ENCODE measurements at regions not wholly inside any gene's neighbourhood (a gene's known extent, or its start where the extent isn't known, plus 50 kb on each side); places are given as distances from the start of the nearest gene placed in this dataset.

DNA sequence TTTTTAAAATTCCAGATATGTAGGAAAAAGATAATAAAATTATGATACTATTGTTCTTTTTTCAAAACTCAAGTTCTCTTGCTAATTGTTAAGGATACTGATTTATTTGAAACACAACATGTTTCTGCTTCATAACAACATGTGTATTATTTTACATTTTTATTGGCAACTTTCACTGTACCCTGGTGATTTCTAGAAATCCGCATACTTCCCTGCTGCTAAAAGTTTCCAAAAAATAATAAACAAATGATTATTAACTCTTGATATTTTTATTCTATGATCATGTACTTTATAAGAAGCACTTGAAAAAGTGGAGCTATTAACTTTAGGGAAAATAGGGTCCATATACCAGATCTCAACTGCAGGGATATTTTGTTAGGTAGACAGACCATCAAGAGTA lies 71.2 kb upstream of the HCCS start:
- no peaks in the 10 kb centered on the region for H3K36me3 Mint-ChIP-seq (ENCODE audit: low read depth)
- peaks cover 38% of the 10 kb centered on the region for H3K9me3 Mint-ChIP-seq (ENCODE audit: low read depth)
- H3K27ac Mint-ChIP-seq (ENCODE audit: unreplicated experiment): no peak overlapping the region
- DNase-seq (ENCODE audit: low spot score): no peak
- H3K4me1 Mint-ChIP-seq (ENCODE audit: low read depth): no peaks in the 10 kb centered on the region
- no peak for TF ChIP-seq CTCF (IDR thresholded peaks at IDR 0.05)
- no peaks in the 10 kb centered on the region for H3K27me3 Mint-ChIP-seq (ENCODE audit: low read depth)
- H3K4me3 Mint-ChIP-seq (ENCODE audit: unreplicated experiment): no peak overlapping the region

DNA sequence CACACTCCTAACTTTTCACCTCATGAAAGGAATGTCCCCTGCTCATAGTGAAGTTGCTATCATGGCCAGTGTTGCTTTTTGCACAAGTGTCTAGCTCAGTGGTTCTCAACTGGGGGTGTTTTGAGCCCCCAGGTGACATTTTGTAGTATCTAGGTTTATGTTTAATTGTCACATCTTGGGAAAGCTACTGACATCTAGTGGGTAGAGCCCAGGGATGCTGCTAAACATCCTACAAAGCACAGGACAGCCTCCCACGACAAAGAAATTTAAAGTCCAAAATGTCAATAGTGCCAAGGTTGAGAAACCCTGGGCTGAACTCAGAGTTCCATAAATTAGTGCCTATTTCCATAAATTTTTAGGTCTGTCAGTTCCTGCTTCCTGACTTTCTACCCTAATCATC lies 70.7 kb upstream of the HCCS start:
- H3K9me3 Mint-ChIP-seq (ENCODE audit: low read depth): peaks cover 38% of the 10 kb centered on the region
- H3K4me3 Mint-ChIP-seq (ENCODE audit: unreplicated experiment): no peak overlapping the region
- H3K27ac Mint-ChIP-seq (ENCODE audit: unreplicated experiment): no peak overlapping the region

DNA sequence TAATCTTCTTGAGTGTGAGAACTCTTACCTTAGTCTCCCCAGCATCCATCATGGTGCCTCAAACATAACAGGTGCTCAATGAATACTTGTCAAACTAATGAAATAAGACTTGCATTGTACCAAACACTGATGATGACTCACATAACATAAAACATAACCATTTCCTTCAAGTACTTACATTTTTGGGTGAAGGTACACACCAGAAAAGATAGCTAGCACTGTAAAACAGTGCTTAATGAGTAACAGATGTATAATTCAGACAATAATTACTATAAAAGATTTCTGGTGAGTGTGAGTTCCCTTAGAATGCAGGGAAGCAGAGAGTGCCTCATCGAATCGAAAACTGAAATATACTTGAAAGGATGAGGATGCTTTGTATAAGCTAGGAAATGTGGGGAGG lies 70.1 kb upstream of the HCCS start:
- H3K9me3 Mint-ChIP-seq (ENCODE audit: low read depth): peaks cover 44% of the 10 kb centered on the region
- peaks cover 4% of the 10 kb centered on the region for H3K36me3 Mint-ChIP-seq (ENCODE audit: low read depth)

More for the DNA sequence above, 70.7 kb upstream of the HCCS start:
- H3K27me3 Mint-ChIP-seq (ENCODE audit: low read depth): no peaks in the 10 kb centered on the region
- peaks cover 2% of the 10 kb centered on the region for H3K36me3 Mint-ChIP-seq (ENCODE audit: low read depth)
- peak; percentile 65 for TF ChIP-seq CTCF (IDR thresholded peaks at IDR 0.05)
- DNase-seq (ENCODE audit: low spot score): no peak
- no peaks in the 10 kb centered on the region for H3K4me1 Mint-ChIP-seq (ENCODE audit: low read depth)

GRCh38 chrX:11050013-11050412 lies 61.1 kb upstream of the HCCS start:
- Mint-ChIP-seq H3K4me1 (ENCODE audit: low read depth) (peaks cover 16% of the 10 kb centered on the region), H3K27me3 (ENCODE audit: low read depth) (no peaks in the 10 kb centered on the region), H3K4me3 (ENCODE audit: unreplicated experiment) (no peak overlapping the region), H3K9me3 (ENCODE audit: low read depth) (peaks cover 30% of the 10 kb centered on the region), H3K36me3 (ENCODE audit: low read depth) (peaks cover 3% of the 10 kb centered on the region), H3K27ac (ENCODE audit: unreplicated experiment) (no peak overlapping the region)
- TF ChIP-seq CTCF (IDR thresholded peaks at IDR 0.05): no peak
- DNase-seq (ENCODE audit: low spot score): no peak

More for the DNA sequence above, 70.1 kb upstream of the HCCS start:
- no peak for DNase-seq (ENCODE audit: low spot score)
- Mint-ChIP-seq H3K27me3 (ENCODE audit: low read depth) (no peaks in the 10 kb centered on the region), H3K4me1 (ENCODE audit: low read depth) (no peaks in the 10 kb centered on the region), H3K4me3 (ENCODE audit: unreplicated experiment) (no peak overlapping the region), H3K27ac (ENCODE audit: unreplicated experiment) (no peak overlapping the region)
- no peak for TF ChIP-seq CTCF (IDR thresholded peaks at IDR 0.05)

GRCh38 chrX:11053351-11053750 lies 57.8 kb upstream of the HCCS start:
- no peak for DNase-seq (ENCODE audit: low spot score)
- Mint-ChIP-seq H3K27me3 (ENCODE audit: low read depth) (no peaks in the 10 kb centered on the region), H3K4me3 (ENCODE audit: unreplicated experiment) (no peak overlapping the region), H3K36me3 (ENCODE audit: low read depth) (no peaks in the 10 kb centered on the region), H3K27ac (ENCODE audit: unreplicated experiment) (no peak overlapping the region), H3K4me1 (ENCODE audit: low read depth) (peaks cover 16% of the 10 kb centered on the region), H3K9me3 (ENCODE audit: low read depth) (peaks cover 12% of the 10 kb centered on the region)
- no peak for TF ChIP-seq CTCF (IDR thresholded peaks at IDR 0.05)
